Keratinocyte (primary cell): ENCODE measurements at regions not wholly inside any gene's neighbourhood (a gene's known extent, or its start where the extent isn't known, plus 50 kb on each side); places are given as distances from the start of the nearest gene placed in this dataset.

Experiments used
- EZH2 ChIP-seq: IDR thresholded peaks from one replicate; pipeline ENCODE4 v1.6.1; 2012; ENCODE audit warnings: inconsistent platforms, mild to moderate bottlenecking, low read length, moderate library complexity
- TF ChIP-seq, protein P1 (sequence below), 3 experiments: IDR thresholded peaks in 1 of 3; conservative IDR thresholded peaks in 1 of 3; optimal IDR thresholded peaks in 1 of 3; 2 replicates in 2 of 3; 3 replicates in 1 of 3; pipeline versions ENCODE3 to v1.5.1; 2011; ENCODE audit warnings: low read length in 3 of 3, mild to moderate bottlenecking in 3 of 3, moderate library complexity in 2 of 3, control low read depth in 1 of 3, inconsistent platforms in 1 of 3; ENCODE audit not compliant: insufficient read depth in 2 of 3; ENCODE audit errors: extremely low read depth in 1 of 3

DNA sequence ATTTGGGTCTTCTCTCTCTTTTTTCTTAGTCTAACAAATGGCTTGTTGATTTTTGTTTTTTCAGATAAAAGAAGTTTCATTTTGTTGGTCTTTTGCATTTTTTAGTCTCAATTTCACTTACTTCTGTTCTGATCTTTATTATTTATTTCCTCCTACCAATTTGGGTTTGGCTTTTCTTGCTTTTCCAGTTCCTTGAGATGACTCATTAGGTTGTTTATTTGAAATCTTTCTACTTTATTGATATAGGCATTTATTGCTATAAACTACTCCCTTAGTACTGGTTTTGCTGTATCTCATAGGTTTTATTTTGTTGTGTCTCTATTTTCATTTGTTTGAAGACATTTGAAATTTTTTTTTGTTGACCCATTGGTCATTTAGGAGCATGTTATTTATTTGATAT lies 152.2 kb upstream of the MPHOSPH6 start:
- TF ChIP-seq, protein P1, sequence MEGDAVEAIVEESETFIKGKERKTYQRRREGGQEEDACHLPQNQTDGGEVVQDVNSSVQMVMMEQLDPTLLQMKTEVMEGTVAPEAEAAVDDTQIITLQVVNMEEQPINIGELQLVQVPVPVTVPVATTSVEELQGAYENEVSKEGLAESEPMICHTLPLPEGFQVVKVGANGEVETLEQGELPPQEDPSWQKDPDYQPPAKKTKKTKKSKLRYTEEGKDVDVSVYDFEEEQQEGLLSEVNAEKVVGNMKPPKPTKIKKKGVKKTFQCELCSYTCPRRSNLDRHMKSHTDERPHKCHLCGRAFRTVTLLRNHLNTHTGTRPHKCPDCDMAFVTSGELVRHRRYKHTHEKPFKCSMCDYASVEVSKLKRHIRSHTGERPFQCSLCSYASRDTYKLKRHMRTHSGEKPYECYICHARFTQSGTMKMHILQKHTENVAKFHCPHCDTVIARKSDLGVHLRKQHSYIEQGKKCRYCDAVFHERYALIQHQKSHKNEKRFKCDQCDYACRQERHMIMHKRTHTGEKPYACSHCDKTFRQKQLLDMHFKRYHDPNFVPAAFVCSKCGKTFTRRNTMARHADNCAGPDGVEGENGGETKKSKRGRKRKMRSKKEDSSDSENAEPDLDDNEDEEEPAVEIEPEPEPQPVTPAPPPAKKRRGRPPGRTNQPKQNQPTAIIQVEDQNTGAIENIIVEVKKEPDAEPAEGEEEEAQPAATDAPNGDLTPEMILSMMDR (optimal IDR thresholded peaks at IDR 0.05 in 1 of 3, IDR thresholded peaks at IDR 0.05 in 1 of 3, conservative IDR thresholded peaks at IDR 0.05 in 1 of 3; ENCODE audit: extremely low read depth in 1 of 3, insufficient read depth in 2 of 3, low read length in 3 of 3), result no peak
- no peak for TF ChIP-seq EZH2
